ENCODE measurements at regions not wholly inside any gene's neighbourhood (a gene's known extent, or its start where the extent isn't known, plus 50 kb on each side); places are given as distances from the start of the nearest gene placed in this dataset.
"Not testable (repeated sequence)": the region's sequence is repeated elsewhere in the genome, so short reads cannot be mapped to it uniquely, and the experiment has no call there.

DNA sequence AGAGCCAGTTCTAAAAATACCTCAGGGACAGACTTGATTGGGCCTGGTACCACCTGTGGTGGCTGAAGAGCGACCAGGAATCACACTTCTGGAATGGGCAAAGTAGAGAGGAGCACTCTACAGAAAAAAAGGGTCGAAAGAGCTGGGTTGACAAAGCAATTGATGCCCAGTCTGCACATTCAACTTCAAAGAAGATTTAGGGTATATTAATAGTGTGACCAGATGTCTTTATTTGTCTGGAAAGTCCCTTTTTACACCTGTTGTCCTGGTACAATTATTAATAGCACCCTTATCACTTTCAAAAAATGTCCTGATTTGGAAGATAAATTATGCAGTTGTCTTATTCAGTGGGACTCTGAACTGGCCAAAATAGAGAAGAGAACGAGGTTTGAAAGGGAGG, 137.5 kb downstream of the DYRK2 start:
- TF ChIP-seq, protein P1, sequence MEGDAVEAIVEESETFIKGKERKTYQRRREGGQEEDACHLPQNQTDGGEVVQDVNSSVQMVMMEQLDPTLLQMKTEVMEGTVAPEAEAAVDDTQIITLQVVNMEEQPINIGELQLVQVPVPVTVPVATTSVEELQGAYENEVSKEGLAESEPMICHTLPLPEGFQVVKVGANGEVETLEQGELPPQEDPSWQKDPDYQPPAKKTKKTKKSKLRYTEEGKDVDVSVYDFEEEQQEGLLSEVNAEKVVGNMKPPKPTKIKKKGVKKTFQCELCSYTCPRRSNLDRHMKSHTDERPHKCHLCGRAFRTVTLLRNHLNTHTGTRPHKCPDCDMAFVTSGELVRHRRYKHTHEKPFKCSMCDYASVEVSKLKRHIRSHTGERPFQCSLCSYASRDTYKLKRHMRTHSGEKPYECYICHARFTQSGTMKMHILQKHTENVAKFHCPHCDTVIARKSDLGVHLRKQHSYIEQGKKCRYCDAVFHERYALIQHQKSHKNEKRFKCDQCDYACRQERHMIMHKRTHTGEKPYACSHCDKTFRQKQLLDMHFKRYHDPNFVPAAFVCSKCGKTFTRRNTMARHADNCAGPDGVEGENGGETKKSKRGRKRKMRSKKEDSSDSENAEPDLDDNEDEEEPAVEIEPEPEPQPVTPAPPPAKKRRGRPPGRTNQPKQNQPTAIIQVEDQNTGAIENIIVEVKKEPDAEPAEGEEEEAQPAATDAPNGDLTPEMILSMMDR (IDR thresholded peaks at IDR 0.05; ENCODE audit: low read depth, low read length) = no peak
- no peak for TF ChIP-seq MYC (IDR thresholded peaks at IDR 0.05; ENCODE audit: low read depth, low read length)
- TF ChIP-seq, protein P2, sequence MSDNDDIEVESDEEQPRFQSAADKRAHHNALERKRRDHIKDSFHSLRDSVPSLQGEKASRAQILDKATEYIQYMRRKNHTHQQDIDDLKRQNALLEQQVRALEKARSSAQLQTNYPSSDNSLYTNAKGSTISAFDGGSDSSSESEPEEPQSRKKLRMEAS (IDR thresholded peaks at IDR 0.05; ENCODE audit: low read depth, low read length) = no peak
- no peak overlapping the region for H3K4me3 ChIP-seq (ENCODE audit: low read depth, low read length)

DNA sequence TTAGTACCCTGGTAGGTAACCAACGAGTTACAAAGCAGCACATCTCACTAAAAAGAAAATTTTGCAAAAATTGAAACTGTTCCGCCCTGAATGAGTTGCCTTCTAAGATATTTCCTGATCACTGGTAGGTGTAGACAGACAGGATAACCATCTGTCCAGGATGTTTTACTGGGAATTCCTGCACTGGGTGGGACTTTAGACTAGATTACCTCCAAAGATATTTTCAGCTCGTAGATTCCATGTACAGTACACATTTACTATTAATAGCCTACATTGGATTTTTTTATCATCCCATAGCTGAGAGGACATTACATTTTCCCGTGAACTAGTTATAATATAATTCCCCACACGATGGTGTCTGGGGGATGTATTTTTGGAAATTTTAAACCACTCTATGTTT, 139.6 kb downstream of the DYRK2 start:
- DNase-seq (ENCODE audit: low read depth) = no peak
- H3K4me3 ChIP-seq (ENCODE audit: low read depth, low read length) = no peak overlapping the region
- TF ChIP-seq, protein P2 (IDR thresholded peaks at IDR 0.05; ENCODE audit: low read depth, low read length) = no peak
- TF ChIP-seq POLR2A (IDR thresholded peaks at IDR 0.05; ENCODE audit: extremely low read depth, insufficient read length) (no peak), MYC (IDR thresholded peaks at IDR 0.05; ENCODE audit: low read depth, low read length) (no peak)
- TF ChIP-seq, protein P1 (IDR thresholded peaks at IDR 0.05; ENCODE audit: low read depth, low read length) = no peak

More for the DNA sequence above, 137.5 kb downstream of the DYRK2 start:
- no peak for DNase-seq (ENCODE audit: low read depth)

DNA sequence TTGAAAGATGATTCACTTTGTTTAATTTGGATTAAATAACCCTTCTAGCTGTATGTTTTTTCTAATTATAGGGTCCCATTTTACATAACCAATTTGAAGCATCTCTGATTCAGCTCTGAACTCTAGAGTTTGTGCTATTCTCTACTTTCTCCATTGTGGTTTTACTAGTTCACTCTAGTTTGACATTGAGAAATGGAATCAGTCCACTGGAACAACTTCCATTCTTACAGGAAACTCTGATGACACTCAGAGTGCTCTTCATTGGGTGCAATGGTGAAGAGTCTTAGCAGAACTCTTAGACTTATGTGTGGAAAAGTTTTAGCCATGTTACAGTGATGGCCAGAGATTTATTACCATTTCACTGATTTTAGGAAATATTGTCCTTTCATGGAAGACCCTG, 140.7 kb downstream of the DYRK2 start:
- H3K4me3 ChIP-seq (ENCODE audit: low read depth, low read length) = no peak overlapping the region
- TF ChIP-seq POLR2A (IDR thresholded peaks at IDR 0.05; ENCODE audit: extremely low read depth, insufficient read length) (no peak), MYC (IDR thresholded peaks at IDR 0.05; ENCODE audit: low read depth, low read length) (no peak)
- TF ChIP-seq, protein P2 (IDR thresholded peaks at IDR 0.05; ENCODE audit: low read depth, low read length) = no peak
- TF ChIP-seq, protein P1 (IDR thresholded peaks at IDR 0.05; ENCODE audit: low read depth, low read length) = no peak
- no peak for DNase-seq (ENCODE audit: low read depth)

DNA sequence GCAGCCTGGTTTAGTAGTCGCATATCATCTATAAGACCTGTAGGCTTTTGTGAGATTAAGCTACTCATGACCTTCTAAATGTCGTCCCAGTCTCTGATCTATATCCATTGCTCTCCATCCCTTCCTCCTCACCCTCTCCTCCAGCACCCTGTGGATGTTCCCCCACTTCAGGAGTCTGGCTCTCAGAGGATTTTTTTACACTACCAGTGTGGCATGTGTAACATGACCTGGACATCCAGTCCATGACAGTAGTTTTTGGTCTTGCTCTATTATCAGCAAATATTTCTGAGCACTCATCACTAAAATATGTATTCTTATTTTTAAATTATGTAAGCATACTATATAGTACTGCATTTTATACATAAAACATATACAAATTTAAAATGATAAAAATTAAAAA, 142.1 kb downstream of the DYRK2 start:
- no peak for DNase-seq (ENCODE audit: low read depth)
- TF ChIP-seq MYC (IDR thresholded peaks at IDR 0.05; ENCODE audit: low read depth, low read length) (no peak), POLR2A (IDR thresholded peaks at IDR 0.05; ENCODE audit: extremely low read depth, insufficient read length) (no peak)
- TF ChIP-seq, protein P2 (IDR thresholded peaks at IDR 0.05; ENCODE audit: low read depth, low read length) = no peak
- TF ChIP-seq, protein P1 (IDR thresholded peaks at IDR 0.05; ENCODE audit: low read depth, low read length) = no peak
- no peak overlapping the region for H3K4me3 ChIP-seq (ENCODE audit: low read depth, low read length)

DNA sequence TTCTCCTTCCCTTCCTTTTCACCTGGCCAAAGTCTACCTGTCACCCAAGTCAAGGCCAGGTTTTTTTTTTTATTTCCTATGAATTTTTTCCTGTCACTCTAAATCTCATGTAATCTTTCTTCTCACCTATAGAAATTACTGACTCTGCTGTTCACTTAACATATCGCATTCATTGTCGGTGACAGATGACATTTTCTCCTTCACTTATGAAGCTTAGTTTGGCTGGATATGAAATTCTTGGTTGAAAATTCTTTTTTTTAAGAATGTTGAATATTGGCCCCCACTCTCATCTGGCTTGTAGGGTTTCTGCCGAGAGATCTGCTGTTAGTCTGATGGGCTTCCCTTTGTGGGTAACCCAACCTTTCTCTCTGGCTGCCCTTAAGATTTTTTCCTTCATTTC, 142.8 kb downstream of the DYRK2 start:
- DNase-seq (ENCODE audit: low read depth); H3K4me3 ChIP-seq (ENCODE audit: low read depth, low read length): not testable (repeated sequence)

DNA sequence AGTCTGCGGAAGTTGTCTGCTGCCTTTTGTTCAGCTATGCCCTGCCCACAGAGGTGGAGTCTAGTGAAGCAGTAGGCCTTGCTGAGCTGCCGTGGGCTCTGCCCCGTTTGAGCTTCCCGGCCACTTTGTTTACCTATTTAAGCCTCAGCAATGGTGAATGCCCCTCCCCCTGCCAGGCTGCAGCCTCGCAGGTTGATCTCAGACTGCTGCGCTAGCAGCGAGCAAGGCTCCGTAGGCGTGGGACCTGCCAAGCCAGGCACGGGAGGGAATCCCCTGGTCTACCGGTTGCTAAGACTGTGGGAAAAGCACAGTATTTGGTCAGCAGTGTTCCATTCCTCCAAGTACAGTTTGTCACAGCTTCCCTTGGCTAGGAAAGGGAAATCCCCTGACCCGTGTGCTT, 143.6 kb downstream of the DYRK2 start:
- TF ChIP-seq MYC (IDR thresholded peaks at IDR 0.05; ENCODE audit: low read depth, low read length) (no peak), POLR2A (IDR thresholded peaks at IDR 0.05; ENCODE audit: extremely low read depth, insufficient read length) (no peak)
- TF ChIP-seq, protein P1 (IDR thresholded peaks at IDR 0.05; ENCODE audit: low read depth, low read length) = no peak
- TF ChIP-seq, protein P2 (IDR thresholded peaks at IDR 0.05; ENCODE audit: low read depth, low read length) = no peak
- H3K4me3 ChIP-seq (ENCODE audit: low read depth, low read length) = no peak overlapping the region
- no peak for DNase-seq (ENCODE audit: low read depth)

Measured in NB4 (cell line).